B cell (primary cell): ENCODE measurements at regions not wholly inside any gene's neighbourhood (a gene's known extent, or its start where the extent isn't known, plus 50 kb on each side); places are given as distances from the start of the nearest gene placed in this dataset.

Experiments
- ATAC-seq: fragments of 200-7000 bp; cut with Tn5 transposase; one replicate; pipeline ENCODE4 v1.10.0; 2021; ENCODE audit warnings: low read depth, mild to moderate bottlenecking, moderate number of reproducible peaks, moderate library complexity
- CTCF ChIA-PET: fragments of 350-600 bp; sonication (Branson Sonifier 250); formaldehyde crosslinking; loops from one replicate; lab custom pipeline; 2021; ENCODE audit warnings: antibody characterized with exemption, inconsistent platforms; lab: Charles Lee
- POLR2A ChIA-PET: fragments of 350-600 bp; sonication (Branson Sonifier 250); formaldehyde crosslinking; loops from one replicate; lab custom pipeline; 2021; ENCODE audit warnings: antibody characterized with exemption; lab: Charles Lee
- DNase-seq: peaks from one replicate; pipeline ENCODE4 v3.0.0; 2013
- H2AFZ ChIP-seq: 2 replicates; pipeline ENCODE4 v1.6.1; 2012; ENCODE audit warnings: mild to moderate bottlenecking, low read depth, low read length; ENCODE audit not compliant: insufficient read depth, poor library complexity, severe bottlenecking
- H3K27ac ChIP-seq, 2 donors: 1 replicate in 1 of 2; 2 replicates in 1 of 2; pipeline ENCODE4 v1.5.1; 2012 to 2013; ENCODE audit warnings: low read length in 2 of 2, mild to moderate bottlenecking in 2 of 2, moderate library complexity in 1 of 2
- H3K27me3 ChIP-seq, 4 experiments: fragments of 200-600 bp in 1 of 4; sonication (generic) in 1 of 4; replicated peaks in 1 of 4; 1 replicate in 2 of 4; 2 replicates in 2 of 4; pipeline versions ENCODE4 v1.6.1 to v1.7.0; 2013 to 2016; ENCODE audit warnings: low read length in 3 of 4, mild to moderate bottlenecking in 2 of 4, mixed read lengths in 1 of 4, moderate library complexity in 1 of 4; ENCODE audit not compliant: insufficient read depth in 4 of 4, control insufficient read depth in 3 of 4; ENCODE audit errors: control extremely low read depth in 1 of 4
- H3K36me3 ChIP-seq, 2 experiments: replicated peaks in 1 of 2; 1 replicate in 1 of 2; 2 replicates in 1 of 2; pipeline versions ENCODE4 v1.6.1 to v1.7.1; 2013; ENCODE audit warnings: low read length in 1 of 2; ENCODE audit not compliant: insufficient read depth in 2 of 2, control insufficient read depth in 1 of 2; ENCODE audit errors: control extremely low read depth in 1 of 2, extremely low read depth in 1 of 2
- H3K4me1 ChIP-seq, 2 donors: fragments of 200-600 bp in 1 of 2; sonication (generic) in 1 of 2; 1 replicate in 1 of 2; 2 replicates in 1 of 2; pipeline versions ENCODE4 v1.5.1 to v1.6.1; 2013 to 2017; ENCODE audit warnings: low read length in 2 of 2; ENCODE audit not compliant: control insufficient read depth in 2 of 2, insufficient read depth in 2 of 2
- H3K4me2 ChIP-seq: replicated peaks from 2 replicates; pipeline ENCODE3; 2012; ENCODE audit warnings: mild to moderate bottlenecking, low read depth, low read length; ENCODE audit not compliant: poor library complexity, severe bottlenecking
- H3K4me3 ChIP-seq, 5 experiments: fragments of 200-600 bp in 1 of 5; sonication (generic) in 1 of 5; 1 replicate in 3 of 5; 2 replicates in 2 of 5; pipeline versions ENCODE4 v1.5.1 to v1.7.0; 2011 to 2016; ENCODE audit warnings: low read length in 4 of 5, mild to moderate bottlenecking in 4 of 5, low read depth in 2 of 5, control low read depth in 1 of 5, moderate library complexity in 1 of 5; ENCODE audit not compliant: insufficient read depth in 1 of 5; ENCODE audit errors: control extremely low read depth in 1 of 5, extremely low read depth in 1 of 5
- H3K79me2 ChIP-seq: fragments of 200-600 bp; sonication (generic); one replicate; pipeline ENCODE4 v1.6.0; 2016; ENCODE audit warnings: low read length; ENCODE audit not compliant: control insufficient read depth, insufficient read depth
- H3K9ac ChIP-seq: fragments of 200-600 bp; sonication (generic); 2 replicates; pipeline ENCODE4 v1.6.1; 2017; ENCODE audit warnings: mild to moderate bottlenecking, low read length, moderate library complexity
- H3K9me3 ChIP-seq, 3 donors: one replicate each; pipeline versions ENCODE4 v1.6.1 to v1.7.1; 2013; ENCODE audit warnings: low read length in 2 of 3; ENCODE audit not compliant: control insufficient read depth in 2 of 3, insufficient read depth in 1 of 3; ENCODE audit errors: control extremely low read depth in 1 of 3
- H4K20me1 ChIP-seq: 2 replicates; pipeline ENCODE4 v1.6.0; 2012; ENCODE audit warnings: mild to moderate bottlenecking, low read length; ENCODE audit not compliant: insufficient read depth, control insufficient read depth, poor library complexity, severe bottlenecking
- H3K27ac Mint-ChIP-seq: one replicate; pipeline ENCODE4 v1.8.0; 2021; ENCODE audit warnings: mixed read lengths
- H3K27me3 Mint-ChIP-seq: one replicate; pipeline ENCODE4 v1.8.0; 2021; ENCODE audit warnings: mixed read lengths
- H3K4me1 Mint-ChIP-seq: one replicate; pipeline ENCODE4 v1.8.0; 2021; ENCODE audit warnings: mixed read lengths
- H3K4me3 Mint-ChIP-seq: one replicate; pipeline ENCODE4 v1.8.0; 2021; ENCODE audit warnings: mixed read lengths
- H3K9me3 Mint-ChIP-seq: one replicate; pipeline ENCODE4 v1.8.0; 2022; ENCODE audit warnings: mixed read lengths; ENCODE audit not compliant: insufficient read depth
- CTCF ChIP-seq: fragments of 200-600 bp; IDR thresholded peaks from one replicate; pipeline ENCODE4 v1.8.0; 2022; ENCODE audit warnings: antibody characterized with exemption, mild to moderate bottlenecking
- EZH2 ChIP-seq: IDR thresholded peaks from 2 replicates; pipeline ENCODE4 v1.6.1; 2012; ENCODE audit warnings: borderline replicate concordance, low read depth, mild to moderate bottlenecking, moderate library complexity, low read length; ENCODE audit not compliant: insufficient read depth, poor library complexity, severe bottlenecking
- WGBS: methylation state at CpG from one replicate; pipeline ENCODE4 v1.1.5; 2013; ENCODE audit warnings: missing lambda C conversion rate; ENCODE audit not compliant: insufficient coverage; 5-methylcytosine and 5-hydroxymethylcytosine counted together
- intact Hi-C: fragments of 100-400 bp; cut with micrococcal nuclease; formaldehyde crosslinking; loops from one replicate; pipeline ENCODE4 v1.10.0; 2022

- Mint-ChIP-seq H3K4me3 (no peak overlapping the region), H3K27me3 (peaks cover 13% of the 10 kb centered on the region), H3K9me3 (no peaks in the 10 kb centered on the region), H3K27ac (no peak overlapping the region), H3K4me1 (no peaks in the 10 kb centered on the region)
- ChIA-PET POLR2A (no interaction called here), CTCF (no interaction called here)
- Histone ChIP-seq H3K4me2 (no peak overlapping the region), H3K36me3 (no peaks in the 10 kb centered on the region), H3K4me1 (no peaks in the 10 kb centered on the region), H4K20me1 (no peaks in the 10 kb centered on the region), H3K79me2 (no peaks in the 10 kb centered on the region), H3K9ac (no peak overlapping the region), H3K9me3 (no peaks in the 10 kb centered on the region), H3K4me3 (no peak overlapping the region), H3K27me3 (no peaks in the 10 kb centered on the region), H2AFZ (no peak overlapping the region), H3K27ac (no peak overlapping the region)
- intact Hi-C loops = no loop called here
- ATAC-seq (no peak), DNase-seq (no peak)
- TF ChIP-seq EZH2 = no peak
- no peak for TF ChIP-seq CTCF
- 93% methylated on average over 2 of the region's 7 CpGs for WGBS
Observed at GRCh38 chr13:91292630-91293221, 54.8 kb upstream of the MIR17HG start.

- POLR2A ChIA-PET = no interaction called here
- CTCF ChIA-PET = no interaction called here
- intact Hi-C loops = no loop called here
- peaks cover 9% of the 10 kb centered on the region for H3K27me3 Mint-ChIP-seq
- TF ChIP-seq CTCF = no peak
- TF ChIP-seq EZH2 = no peak
- WGBS = 93% methylated on average over 7 of the region's 15 CpGs
- H3K4me2 ChIP-seq = no peak overlapping the region
- H4K20me1 ChIP-seq = no peaks in the 10 kb centered on the region
- H3K9ac ChIP-seq = no peak overlapping the region
- no peak for DNase-seq
- no peak for ATAC-seq
- peaks cover 2% of the 10 kb centered on the region for H3K9me3 Mint-ChIP-seq
- H3K27me3 ChIP-seq = no peaks in the 10 kb centered on the region
- no peaks in the 10 kb centered on the region for H3K79me2 ChIP-seq
- H3K4me1 Mint-ChIP-seq = no peaks in the 10 kb centered on the region
- H3K27ac Mint-ChIP-seq = no peak overlapping the region
- peaks cover 0 to 3% (median 0%) of the 10 kb centered on the region in 3 donors for H3K9me3 ChIP-seq
- H3K36me3 ChIP-seq = no peaks in the 10 kb centered on the region
- H3K4me3 Mint-ChIP-seq = no peak overlapping the region
- H3K27ac ChIP-seq = no peak overlapping the region
- no peaks in the 10 kb centered on the region for H3K4me1 ChIP-seq
- no peak overlapping the region for H3K4me3 ChIP-seq
- H2AFZ ChIP-seq = no peak overlapping the region
Observed at GRCh38 chr13:91295712-91296410, 51.6 kb upstream of the MIR17HG start.
